ENCODE measurements at regions not wholly inside any gene's neighbourhood (a gene's known extent, or its start where the extent isn't known, plus 50 kb on each side); places are given as distances from the start of the nearest gene placed in this dataset.

- intact Hi-C loops (cut with micrococcal nuclease; ENCODE audit: unreplicated experiment) = no loop called here
- peaks cover 5% of the 10 kb centered on the region for H3K27me3 ChIP-seq (ENCODE audit: control insufficient read depth, insufficient read depth, low read length)
- no TSS peak for BruUV-seq (replicated peaks)
- DNase-seq (ENCODE audit: low read depth, low spot score) (no peak), ATAC-seq (no peak)
- in situ Hi-C loops (cut with HindIII; ENCODE audit: low pct_unique_long_range_greater_than_20kb, low sequenced_read_pairs) = no loop called here
- H3K4me3 ChIP-seq (ENCODE audit: low read depth in 2 of 2, low read length in 2 of 2) = no peak overlapping the region
- POLR2A ChIA-PET = no interaction called here
- CTCF ChIA-PET = no interaction called here
- H3K27ac ChIP-seq (ENCODE audit: low read length) = no peak overlapping the region
- H3K4me1 ChIP-seq (ENCODE audit: control insufficient read depth, insufficient read depth, low read length) = no peaks in the 10 kb centered on the region
- no peaks in the 10 kb centered on the region for H3K36me3 ChIP-seq (ENCODE audit: control insufficient read depth, insufficient read depth, low read length)
- TF ChIP-seq TCF7L2 (IDR thresholded peaks at IDR 0.05; ENCODE audit: low read depth, low read length) = no peak
- H3K9me3 ChIP-seq (ENCODE audit: control insufficient read depth, insufficient read depth, low read depth, low read length) = no peaks in the 10 kb centered on the region
Observed at GRCh38 chr5:174252121-174252520, 206.6 kb downstream of the NSG2 start.

GRCh38 chr5:174259696-174260420, 214.4 kb downstream of the NSG2 start:
- BruUV-seq (replicated peaks) = no TSS peak
- no peak for ATAC-seq

More at GRCh38 chr5:174259696-174260420, 214.4 kb downstream of the NSG2 start:
- Histone ChIP-seq H3K4me1 (ENCODE audit: control insufficient read depth, insufficient read depth, low read length) (no peaks in the 10 kb centered on the region), H3K4me3 (ENCODE audit: low read depth in 2 of 2, low read length in 2 of 2) (no peak overlapping the region), H3K9me3 (ENCODE audit: control insufficient read depth, insufficient read depth, low read depth, low read length) (no peaks in the 10 kb centered on the region), H3K27me3 (ENCODE audit: control insufficient read depth, insufficient read depth, low read length) (0 out of 2 replicates have a peak, but pooled peaks cover 2% of the 10 kb centered on the region), H3K27ac (ENCODE audit: low read length) (no peak overlapping the region), H3K36me3 (ENCODE audit: control insufficient read depth, insufficient read depth, low read length) (no peaks in the 10 kb centered on the region)
- in situ Hi-C loops (cut with HindIII; ENCODE audit: low pct_unique_long_range_greater_than_20kb, low sequenced_read_pairs) = no loop called here
- ChIA-PET CTCF (no interaction called here), POLR2A (no interaction called here)
- intact Hi-C loops (cut with micrococcal nuclease; ENCODE audit: unreplicated experiment) = no loop called here
- no peak for TF ChIP-seq SIN3A (IDR thresholded peaks at IDR 0.05; ENCODE audit: borderline replicate concordance, insufficient read depth, low read depth, low read length)
- no peak for TF ChIP-seq POLR2AphosphoS5 (IDR thresholded peaks at IDR 0.05; ENCODE audit: low read depth, low read length)
- no peak for TF ChIP-seq CTCF (IDR thresholded peaks at IDR 0.05)
- TF ChIP-seq REST (IDR thresholded peaks at IDR 0.05; ENCODE audit: insufficient read depth in 1 of 2, low read depth in 2 of 2, low read length in 1 of 2) = no peak
- no peak for TF ChIP-seq TCF7L2 (IDR thresholded peaks at IDR 0.05; ENCODE audit: low read depth, low read length)
- DNase-seq (ENCODE audit: low read depth, low spot score) = no peak

All from Panc1 (cell line).